A673 (cell line): ENCODE measurements at regions not wholly inside any gene's neighbourhood (a gene's known extent, or its start where the extent isn't known, plus 50 kb on each side); places are given as distances from the start of the nearest gene placed in this dataset.

Source experiments
- EZH2 ChIP-seq: fragments of 200-600 bp; sonication (generic); IDR thresholded peaks from 2 replicates; pipeline ENCODE4 v1.6.1; 2017; ENCODE audit warnings: borderline replicate concordance, low read depth, mild to moderate bottlenecking, mixed read lengths, antibody characterized with exemption, low read length; ENCODE audit not compliant: poor library complexity, severe bottlenecking
- TF ChIP-seq, protein P1 (sequence below): fragments of 300-800, 200-600 bp; sonication (generic); conservative IDR thresholded peaks from 2 replicates; pipeline ENCODE4 v1.5.1; 2017; ENCODE audit warnings: low read depth, mild to moderate bottlenecking, antibody characterized with exemption, low read length, moderate library complexity, mixed read lengths

DNA sequence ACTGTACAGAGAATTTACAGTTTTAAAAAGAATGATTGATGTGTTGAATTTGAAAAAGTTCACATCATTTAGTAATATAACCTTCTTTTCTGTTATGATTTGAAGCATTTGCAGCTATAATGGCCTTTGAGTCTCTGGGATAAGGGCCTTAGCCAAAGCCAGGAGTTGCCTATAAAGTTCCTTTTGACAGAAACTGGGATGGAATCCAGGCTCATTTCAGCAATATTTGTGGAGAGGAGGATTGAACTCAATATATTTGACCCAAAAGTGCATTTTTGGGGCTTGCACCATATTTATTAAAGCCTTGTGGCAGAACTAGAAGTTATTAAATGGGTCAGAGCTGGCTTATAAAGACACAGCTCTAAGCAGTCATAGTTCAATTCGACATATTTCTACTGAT, 348.7 kb upstream of the EPHA3 start:
- TF ChIP-seq, protein P1, sequence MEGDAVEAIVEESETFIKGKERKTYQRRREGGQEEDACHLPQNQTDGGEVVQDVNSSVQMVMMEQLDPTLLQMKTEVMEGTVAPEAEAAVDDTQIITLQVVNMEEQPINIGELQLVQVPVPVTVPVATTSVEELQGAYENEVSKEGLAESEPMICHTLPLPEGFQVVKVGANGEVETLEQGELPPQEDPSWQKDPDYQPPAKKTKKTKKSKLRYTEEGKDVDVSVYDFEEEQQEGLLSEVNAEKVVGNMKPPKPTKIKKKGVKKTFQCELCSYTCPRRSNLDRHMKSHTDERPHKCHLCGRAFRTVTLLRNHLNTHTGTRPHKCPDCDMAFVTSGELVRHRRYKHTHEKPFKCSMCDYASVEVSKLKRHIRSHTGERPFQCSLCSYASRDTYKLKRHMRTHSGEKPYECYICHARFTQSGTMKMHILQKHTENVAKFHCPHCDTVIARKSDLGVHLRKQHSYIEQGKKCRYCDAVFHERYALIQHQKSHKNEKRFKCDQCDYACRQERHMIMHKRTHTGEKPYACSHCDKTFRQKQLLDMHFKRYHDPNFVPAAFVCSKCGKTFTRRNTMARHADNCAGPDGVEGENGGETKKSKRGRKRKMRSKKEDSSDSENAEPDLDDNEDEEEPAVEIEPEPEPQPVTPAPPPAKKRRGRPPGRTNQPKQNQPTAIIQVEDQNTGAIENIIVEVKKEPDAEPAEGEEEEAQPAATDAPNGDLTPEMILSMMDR = no peak
- TF ChIP-seq EZH2 = no peak
